Endodermal cell (in vitro differentiated cells): ENCODE measurements at regions not wholly inside any gene's neighbourhood (a gene's known extent, or its start where the extent isn't known, plus 50 kb on each side); places are given as distances from the start of the nearest gene placed in this dataset.

Experiments used
- DNase-seq: peaks from one replicate; pipeline ENCODE4 v3.0.0-alpha.2; 2017
- H3K27ac ChIP-seq: 2 replicates; pipeline ENCODE4 v1.5.1; 2013; ENCODE audit warnings: mild to moderate bottlenecking, low read depth, low read length, moderate library complexity
- H3K27me3 ChIP-seq: 2 replicates; pipeline ENCODE4 v1.6.1; 2013; ENCODE audit warnings: mild to moderate bottlenecking, low read length, moderate library complexity; ENCODE audit not compliant: insufficient read depth, control insufficient read depth, poor library complexity, severe bottlenecking
- H3K36me3 ChIP-seq: 2 replicates; pipeline ENCODE4 v1.7.0; 2013; ENCODE audit warnings: mild to moderate bottlenecking, low read length, moderate library complexity; ENCODE audit not compliant: control insufficient read depth, insufficient read depth
- H3K4me1 ChIP-seq: one replicate; pipeline ENCODE4 v1.7.0; 2013; ENCODE audit warnings: low read length; ENCODE audit not compliant: control insufficient read depth, insufficient read depth
- H3K4me3 ChIP-seq: 2 replicates; pipeline ENCODE4 v1.5.1; 2013; ENCODE audit warnings: mild to moderate bottlenecking, low read length, moderate library complexity
- H3K9ac ChIP-seq: 2 replicates; pipeline ENCODE4 v1.6.1; 2013; ENCODE audit warnings: mild to moderate bottlenecking, low read length, moderate library complexity; ENCODE audit not compliant: poor library complexity, severe bottlenecking; ENCODE audit errors: extremely low read depth
- H3K9me3 ChIP-seq: 2 replicates; pipeline ENCODE4 v1.6.1; 2013; ENCODE audit warnings: mild to moderate bottlenecking, low read length, moderate library complexity; ENCODE audit not compliant: control insufficient read depth
- H3K27ac Mint-ChIP-seq: 2 replicates; pipeline ENCODE4 v1.8.0; 2020; ENCODE audit warnings: mixed read lengths
- H3K27me3 Mint-ChIP-seq: 2 replicates; pipeline ENCODE4 v1.8.0; 2021; ENCODE audit warnings: mild to moderate bottlenecking, mixed read lengths; ENCODE audit not compliant: insufficient read depth
- H3K36me3 Mint-ChIP-seq: 2 replicates; pipeline ENCODE4 v1.8.0; 2020; ENCODE audit warnings: low read depth, mixed read lengths
- H3K4me1 Mint-ChIP-seq: 2 replicates; pipeline ENCODE4 v1.8.0; 2020; ENCODE audit warnings: mixed read lengths
- H3K4me3 Mint-ChIP-seq: 2 replicates; pipeline ENCODE4 v1.8.0; 2020; ENCODE audit warnings: mild to moderate bottlenecking, moderate library complexity, mixed read lengths
- H3K9me3 Mint-ChIP-seq: 2 replicates; pipeline ENCODE4 v1.8.0; 2020; ENCODE audit warnings: mild to moderate bottlenecking, mixed read lengths
- CTCF ChIP-seq: fragments of 200-600 bp; sonication (generic); conservative IDR thresholded peaks from 2 replicates; pipeline ENCODE4 v1.5.0; 2021; ENCODE audit warnings: antibody characterized with exemption, mild to moderate bottlenecking
- WGBS, 2 experiments: methylation state at CpG; one replicate each; pipeline versions ENCODE4 v1.1.5 to v1.1.7; 2013; ENCODE audit warnings: missing lambda C conversion rate in 2 of 2, mixed read lengths in 1 of 2; ENCODE audit not compliant: insufficient coverage in 1 of 2, insufficient read length in 1 of 2; 5-methylcytosine and 5-hydroxymethylcytosine counted together

DNA sequence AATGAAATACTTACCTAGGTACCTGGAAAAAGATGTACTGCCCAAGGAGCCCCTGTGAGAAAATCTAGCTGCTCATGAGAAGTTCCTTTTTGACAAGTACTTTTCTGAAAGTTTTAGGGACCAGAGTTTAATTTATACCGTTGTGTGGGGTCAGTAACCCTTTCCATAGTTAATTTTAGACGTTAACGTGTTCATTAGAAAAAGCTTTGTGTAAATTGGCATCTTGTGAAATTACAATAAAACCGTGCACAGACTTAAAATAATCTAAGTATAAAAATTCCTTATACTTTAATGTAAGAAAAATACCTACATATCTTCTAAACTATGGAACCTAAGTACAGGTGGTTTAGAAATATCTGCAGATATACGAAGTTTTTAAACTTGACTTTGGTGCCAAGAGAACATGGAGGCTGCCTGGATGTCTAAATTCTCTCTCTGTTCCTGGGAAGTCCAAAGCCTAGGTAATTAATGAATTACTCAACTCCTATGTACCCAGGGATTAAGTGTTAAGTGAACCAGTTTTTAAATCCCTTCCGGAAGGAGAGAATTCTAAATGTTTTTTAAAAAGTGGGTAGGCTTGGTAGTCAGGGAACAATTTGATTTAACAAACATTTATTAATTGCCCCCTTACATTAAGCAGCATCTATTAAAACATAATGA lies 50.2 kb upstream of the PDX1 start:
- H3K9ac ChIP-seq: no peak overlapping the region
- Mint-ChIP-seq H3K4me1 (no peaks in the 10 kb centered on the region), H3K27ac (no peak overlapping the region), H3K36me3 (no peaks in the 10 kb centered on the region), H3K4me3 (no peak overlapping the region), H3K9me3 (no peaks in the 10 kb centered on the region), H3K27me3 (peaks cover 51% of the 10 kb centered on the region)
- 77 to 100% methylated on average over 1 to 5 of the region's 6 CpGs for WGBS, 2 experiments
- peaks cover 51% of the 10 kb centered on the region for H3K27me3 ChIP-seq
- H3K4me1 ChIP-seq: no peaks in the 10 kb centered on the region
- no peaks in the 10 kb centered on the region for H3K36me3 ChIP-seq
- peak; percentile 51 for TF ChIP-seq CTCF
- H3K4me3 ChIP-seq: no peak overlapping the region
- no peak overlapping the region for H3K27ac ChIP-seq
- H3K9me3 ChIP-seq: no peaks in the 10 kb centered on the region
- no peak for DNase-seq
